ENCODE measurements at regions not wholly inside any gene's neighbourhood (a gene's known extent, or its start where the extent isn't known, plus 50 kb on each side); places are given as distances from the start of the nearest gene placed in this dataset.

DNA sequence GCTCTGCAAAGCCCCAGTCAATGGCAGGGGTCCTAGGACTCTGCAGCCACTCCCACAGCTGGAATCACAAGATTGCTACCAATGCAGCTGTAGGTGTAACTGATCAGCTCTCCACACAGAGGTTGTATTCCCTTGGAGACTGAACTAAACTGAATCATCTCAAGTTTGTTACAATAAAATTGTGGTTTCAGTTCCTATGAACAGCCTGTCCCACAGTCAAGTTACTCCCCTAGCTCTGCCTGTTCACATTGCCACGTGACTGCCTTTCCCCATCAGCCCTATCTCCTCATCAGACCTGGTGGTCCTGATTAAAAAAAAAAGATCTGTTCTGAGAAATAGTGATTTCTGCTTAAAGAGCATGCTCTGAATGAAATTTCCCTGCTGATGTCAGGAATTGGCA, 287.9 kb upstream of the NBEA start:
- no peak for TF ChIP-seq POLR2A (IDR thresholded peaks at IDR 0.05; ENCODE audit: low read length)
- TF ChIP-seq GATA1 (IDR thresholded peaks at IDR 0.05; ENCODE audit: low read depth, low read length) = no peak

All from erythroblast (primary cell).